Thyroid gland (tissue), 4 donors: ENCODE measurements at regions not wholly inside any gene's neighbourhood (a gene's known extent, or its start where the extent isn't known, plus 50 kb on each side); places are given as distances from the start of the nearest gene placed in this dataset.

Source experiments
- DNase-seq, 2 donors: peaks; one replicate each; pipeline ENCODE4 v3.0.0-alpha.2; 2019
- H3K27ac ChIP-seq, 3 donors: fragments of 200-600 bp; sonication (generic); 1 replicate in 2 of 3; 2 replicates in 1 of 3; pipeline ENCODE4 v1.5.1; 2016 to 2019; ENCODE audit warnings: mild to moderate bottlenecking in 1 of 3, moderate library complexity in 1 of 3
- H3K27me3 ChIP-seq: fragments of 200-600 bp; sonication (generic); one replicate; pipeline ENCODE4 v1.5.1; 2019
- H3K36me3 ChIP-seq, 2 donors: fragments of 200-600 bp; sonication (generic); one replicate each; pipeline ENCODE4 v1.5.1; 2016 to 2019
- H3K4me1 ChIP-seq, 2 donors: fragments of 200-600 bp; sonication (generic); one replicate each; pipeline ENCODE4 v1.5.1; 2017 to 2019
- H3K4me3 ChIP-seq, 3 donors: fragments of 200-600 bp; sonication (generic); replicated peaks in 1 of 3; 1 replicate in 2 of 3; 2 replicates in 1 of 3; pipeline ENCODE4 v1.5.1; 2016; ENCODE audit warnings: mild to moderate bottlenecking in 1 of 3
- H3K9me3 ChIP-seq: fragments of 200-600 bp; sonication (generic); one replicate; pipeline ENCODE4 v1.5.1; 2017
- POLR2A ChIP-seq, 2 donors: fragments of 450-650 bp; IDR thresholded peaks; one replicate each; pipeline ENCODE4 v1.6.1; 2017; ENCODE audit warnings: antibody characterized with exemption in 2 of 2, mild to moderate bottlenecking in 2 of 2, moderate library complexity in 1 of 2
- WGBS, 2 donors: methylation state at CpG; one replicate each; pipeline ENCODE4 v1.1.5; 2017; 5-methylcytosine and 5-hydroxymethylcytosine counted together
- intact Hi-C: fragments of 100-400 bp; cut with DNase I; formaldehyde crosslinking; loops from one replicate; pipeline ENCODE4 v1.15.1; 2023
- TF ChIP-seq, protein P1 (sequence below), 6 experiments: fragments of 200-600 bp in 3 of 6; fragments of 450-650 bp in 3 of 6; sonication (generic) in 3 of 6; IDR thresholded peaks; one replicate each; pipeline ENCODE4 v1.5.1; 2016 to 2019; ENCODE audit warnings: antibody characterized with exemption in 6 of 6, mild to moderate bottlenecking in 2 of 6, inconsistent platforms in 1 of 6, moderate library complexity in 1 of 6

GRCh38 chr4:59629348-59629747, 1570.8 kb upstream of the ADGRL3 start:
- Histone ChIP-seq H3K4me1 (no peaks in the 10 kb centered on the region), H3K27ac (no peak overlapping the region), H3K36me3 (no peaks in the 10 kb centered on the region), H3K9me3 (no peaks in the 10 kb centered on the region), H3K27me3 (no peaks in the 10 kb centered on the region), H3K4me3 (no peak overlapping the region)
- DNase-seq = no peak
- WGBS, 2 donors = 84 to 97% methylated on average over 1 of the region's 1 CpG
- TF ChIP-seq, protein P1, sequence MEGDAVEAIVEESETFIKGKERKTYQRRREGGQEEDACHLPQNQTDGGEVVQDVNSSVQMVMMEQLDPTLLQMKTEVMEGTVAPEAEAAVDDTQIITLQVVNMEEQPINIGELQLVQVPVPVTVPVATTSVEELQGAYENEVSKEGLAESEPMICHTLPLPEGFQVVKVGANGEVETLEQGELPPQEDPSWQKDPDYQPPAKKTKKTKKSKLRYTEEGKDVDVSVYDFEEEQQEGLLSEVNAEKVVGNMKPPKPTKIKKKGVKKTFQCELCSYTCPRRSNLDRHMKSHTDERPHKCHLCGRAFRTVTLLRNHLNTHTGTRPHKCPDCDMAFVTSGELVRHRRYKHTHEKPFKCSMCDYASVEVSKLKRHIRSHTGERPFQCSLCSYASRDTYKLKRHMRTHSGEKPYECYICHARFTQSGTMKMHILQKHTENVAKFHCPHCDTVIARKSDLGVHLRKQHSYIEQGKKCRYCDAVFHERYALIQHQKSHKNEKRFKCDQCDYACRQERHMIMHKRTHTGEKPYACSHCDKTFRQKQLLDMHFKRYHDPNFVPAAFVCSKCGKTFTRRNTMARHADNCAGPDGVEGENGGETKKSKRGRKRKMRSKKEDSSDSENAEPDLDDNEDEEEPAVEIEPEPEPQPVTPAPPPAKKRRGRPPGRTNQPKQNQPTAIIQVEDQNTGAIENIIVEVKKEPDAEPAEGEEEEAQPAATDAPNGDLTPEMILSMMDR (IDR thresholded peaks at IDR 0.05) = no peak
- TF ChIP-seq POLR2A (IDR thresholded peaks at IDR 0.05) = no peak
- intact Hi-C loops = no loop called here

- intact Hi-C loops = no loop called here
- WGBS, 2 donors = 78% methylated on average over 3 of the region's 3 CpGs
- TF ChIP-seq POLR2A (IDR thresholded peaks at IDR 0.05) = no peak
- TF ChIP-seq, protein P1 (IDR thresholded peaks at IDR 0.05) = no peak
- H3K27me3 ChIP-seq = no peaks in the 10 kb centered on the region
- no peaks in the 10 kb centered on the region for H3K36me3 ChIP-seq
- no peak for DNase-seq
- H3K4me1 ChIP-seq = no peaks in the 10 kb centered on the region
- no peak overlapping the region for H3K4me3 ChIP-seq
- H3K27ac ChIP-seq = no peak overlapping the region
- no peaks in the 10 kb centered on the region for H3K9me3 ChIP-seq
Measured at GRCh38 chr4:59630235-59630634, 1569.9 kb upstream of the ADGRL3 start.

DNA sequence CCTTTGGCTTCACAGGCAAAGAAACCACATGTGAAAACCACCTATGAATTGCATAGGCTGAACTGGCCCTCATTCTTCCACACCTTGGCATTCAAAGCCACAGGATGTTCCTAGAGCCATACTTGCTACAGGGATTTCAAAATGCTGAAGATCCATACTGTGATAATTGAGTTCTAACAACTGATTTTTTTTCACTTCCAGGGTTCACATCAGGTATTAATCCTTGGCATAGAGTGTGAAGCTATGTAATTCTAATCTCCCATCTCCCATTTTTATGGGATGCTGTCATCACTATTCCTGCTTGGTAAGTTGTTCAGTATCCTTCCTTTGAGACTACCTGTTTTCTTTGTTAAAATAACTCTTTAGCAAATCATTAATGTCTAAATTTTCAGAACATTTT, 1569.2 kb upstream of the ADGRL3 start:
- no peaks in the 10 kb centered on the region for H3K27me3 ChIP-seq
- no peaks in the 10 kb centered on the region for H3K9me3 ChIP-seq

GRCh38 chr4:59637596-59637995, 1562.5 kb upstream of the ADGRL3 start:
- no peak overlapping the region for H3K4me3 ChIP-seq
- intact Hi-C loops = no loop called here
- 74 to 89% methylated on average over 1 of the region's 1 CpG for WGBS, 2 donors

More for the DNA sequence above, 1569.2 kb upstream of the ADGRL3 start:
- intact Hi-C loops = no loop called here
- Histone ChIP-seq H3K4me1 (no peaks in the 10 kb centered on the region), H3K4me3 (no peak overlapping the region), H3K36me3 (no peaks in the 10 kb centered on the region), H3K27ac (no peak overlapping the region)
- TF ChIP-seq POLR2A (IDR thresholded peaks at IDR 0.05) = no peak
- TF ChIP-seq, protein P1 (IDR thresholded peaks at IDR 0.05) = no peak
- no peak for DNase-seq

GRCh38 chr4:59643682-59644081, 1556.4 kb upstream of the ADGRL3 start:
- no peaks in the 10 kb centered on the region for H3K36me3 ChIP-seq
- no peak overlapping the region for H3K4me3 ChIP-seq
- H3K9me3 ChIP-seq = no peaks in the 10 kb centered on the region
- intact Hi-C loops = no loop called here
- H3K27me3 ChIP-seq = no peaks in the 10 kb centered on the region
- no peaks in the 10 kb centered on the region for H3K4me1 ChIP-seq
- TF ChIP-seq, protein P1 (IDR thresholded peaks at IDR 0.05) = no peak
- no peak for TF ChIP-seq POLR2A (IDR thresholded peaks at IDR 0.05)
- WGBS, 2 donors = 91% methylated on average over 1 of the region's 1 CpG
- DNase-seq = no peak
- no peak overlapping the region for H3K27ac ChIP-seq

More at GRCh38 chr4:59637596-59637995, 1562.5 kb upstream of the ADGRL3 start:
- no peaks in the 10 kb centered on the region for H3K4me1 ChIP-seq
- TF ChIP-seq, protein P1 (IDR thresholded peaks at IDR 0.05) = no peak
- TF ChIP-seq POLR2A (IDR thresholded peaks at IDR 0.05) = no peak
- DNase-seq = no peak
- H3K36me3 ChIP-seq = no peaks in the 10 kb centered on the region
- no peak overlapping the region for H3K27ac ChIP-seq
- H3K27me3 ChIP-seq = no peaks in the 10 kb centered on the region
- H3K9me3 ChIP-seq = no peaks in the 10 kb centered on the region
